ENCODE measurements at regions not wholly inside any gene's neighbourhood (a gene's known extent, or its start where the extent isn't known, plus 50 kb on each side); places are given as distances from the start of the nearest gene placed in this dataset.

DNA sequence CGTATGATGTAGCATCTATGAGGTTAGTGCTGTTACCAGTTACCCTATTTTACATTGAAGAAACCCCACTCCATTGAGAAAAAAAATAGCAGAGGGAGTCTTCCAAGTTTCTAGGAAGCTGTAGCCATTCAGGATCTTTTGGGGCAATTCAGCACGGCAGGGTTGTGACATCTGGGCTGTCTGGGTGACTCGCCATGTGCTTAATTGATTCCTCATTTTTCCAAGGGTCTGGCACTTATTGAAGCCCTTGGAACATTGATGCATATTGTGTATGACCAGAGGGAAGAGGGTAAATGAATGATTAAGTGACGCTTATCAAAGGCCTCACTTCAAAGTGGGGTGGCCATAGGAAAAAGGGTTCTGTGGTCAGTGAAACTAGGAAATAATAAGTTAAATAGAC, 248.7 kb downstream of the ARHGAP12 start (continued):
- TF ChIP-seq SP3 (tag by site-specific recombination; IDR thresholded peaks at IDR 0.05) (no peak), GLI4 (tag by site-specific recombination; IDR thresholded peaks at IDR 0.05) (no peak), ZNF121 (tag by site-specific recombination; IDR thresholded peaks at IDR 0.05) (no peak), ZNF585B (tag by site-specific recombination; IDR thresholded peaks at IDR 0.05) (no peak), HOXA7 (CRISPR knock-in tag; IDR thresholded peaks at IDR 0.05; ENCODE audit: borderline replicate concordance) (no peak), ZXDB (tag by site-specific recombination; IDR thresholded peaks at IDR 0.05) (no peak), ZNF544 (tag by site-specific recombination; IDR thresholded peaks at IDR 0.05) (no peak), ZNF266 (tag by site-specific recombination; IDR thresholded peaks at IDR 0.05; ENCODE audit: low read depth) (no peak)
- TF ChIP-seq, protein P1, sequence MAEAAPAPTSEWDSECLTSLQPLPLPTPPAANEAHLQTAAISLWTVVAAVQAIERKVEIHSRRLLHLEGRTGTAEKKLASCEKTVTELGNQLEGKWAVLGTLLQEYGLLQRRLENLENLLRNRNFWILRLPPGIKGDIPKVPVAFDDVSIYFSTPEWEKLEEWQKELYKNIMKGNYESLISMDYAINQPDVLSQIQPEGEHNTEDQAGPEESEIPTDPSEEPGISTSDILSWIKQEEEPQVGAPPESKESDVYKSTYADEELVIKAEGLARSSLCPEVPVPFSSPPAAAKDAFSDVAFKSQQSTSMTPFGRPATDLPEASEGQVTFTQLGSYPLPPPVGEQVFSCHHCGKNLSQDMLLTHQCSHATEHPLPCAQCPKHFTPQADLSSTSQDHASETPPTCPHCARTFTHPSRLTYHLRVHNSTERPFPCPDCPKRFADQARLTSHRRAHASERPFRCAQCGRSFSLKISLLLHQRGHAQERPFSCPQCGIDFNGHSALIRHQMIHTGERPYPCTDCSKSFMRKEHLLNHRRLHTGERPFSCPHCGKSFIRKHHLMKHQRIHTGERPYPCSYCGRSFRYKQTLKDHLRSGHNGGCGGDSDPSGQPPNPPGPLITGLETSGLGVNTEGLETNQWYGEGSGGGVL (tag by site-specific recombination; IDR thresholded peaks at IDR 0.05) = no peak

DNA sequence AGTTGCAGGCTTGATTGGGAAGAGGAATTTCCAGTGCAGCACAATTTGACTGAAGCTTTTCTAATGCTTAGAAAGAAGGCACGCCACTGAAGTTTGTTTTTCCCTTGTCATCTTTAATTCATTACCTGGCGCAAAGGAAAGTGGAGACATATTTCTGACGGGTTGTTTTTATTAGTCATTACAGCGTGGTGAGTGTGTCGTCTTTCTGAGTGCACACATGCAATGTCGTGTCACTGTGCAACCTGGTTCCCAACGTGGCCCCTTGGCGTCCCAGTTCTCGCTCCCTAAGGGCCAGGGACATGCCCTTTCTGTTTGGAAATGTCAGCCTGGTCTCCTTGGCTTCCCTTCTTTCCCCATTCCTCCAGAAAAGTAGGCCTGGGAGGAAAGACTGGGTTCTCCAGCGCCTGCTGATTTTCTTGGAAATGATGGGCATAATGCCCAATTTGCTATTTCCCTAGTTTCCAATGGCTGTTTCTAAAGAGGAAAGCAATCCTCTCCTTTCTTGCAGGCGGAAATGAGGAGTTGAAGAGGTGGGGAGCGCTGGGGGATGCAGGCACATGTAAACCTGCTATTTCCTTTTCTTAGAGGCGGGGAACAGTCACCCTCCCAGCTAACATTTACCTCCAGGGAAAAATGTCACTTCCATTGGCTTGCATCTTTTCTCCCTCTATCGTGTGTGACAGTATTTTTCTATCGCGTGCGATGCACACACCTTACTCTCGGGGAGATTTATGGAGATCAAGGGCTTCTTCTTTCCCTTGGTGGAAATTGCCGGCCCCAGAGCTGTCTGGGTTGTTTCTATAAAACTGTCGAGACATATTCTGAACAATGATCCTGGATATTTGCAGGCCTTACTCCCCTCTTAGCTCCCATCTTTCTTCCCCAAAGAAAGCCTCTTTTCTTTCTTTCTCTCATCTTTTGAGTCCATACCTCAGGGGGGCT, 249.8 kb downstream of the ARHGAP12 start:
- TF ChIP-seq WT1 (tag by site-specific recombination; IDR thresholded peaks at IDR 0.05) (no peak), ZNF549 (tag by site-specific recombination; IDR thresholded peaks at IDR 0.05) (no peak), ZNF214 (tag by site-specific recombination; IDR thresholded peaks at IDR 0.05; ENCODE audit: borderline replicate concordance) (no peak), MYNN (tag by site-specific recombination; IDR thresholded peaks at IDR 0.05; ENCODE audit: borderline replicate concordance) (no peak), EGR2 (tag by site-specific recombination; IDR thresholded peaks at IDR 0.05; ENCODE audit: low read depth) (no peak), ZNF169 (tag by site-specific recombination; IDR thresholded peaks at IDR 0.05) (no peak), ZNF2 (tag by site-specific recombination; IDR thresholded peaks at IDR 0.05) (no peak), YY2 (tag by site-specific recombination; IDR thresholded peaks at IDR 0.05) (no peak), ZIC2 (tag by site-specific recombination; IDR thresholded peaks at IDR 0.05) (no peak), SP7 (tag by site-specific recombination; IDR thresholded peaks at IDR 0.05) (no peak), GLIS1 (tag by site-specific recombination; IDR thresholded peaks at IDR 0.05) (no peak)
- TF ChIP-seq, protein P2, sequence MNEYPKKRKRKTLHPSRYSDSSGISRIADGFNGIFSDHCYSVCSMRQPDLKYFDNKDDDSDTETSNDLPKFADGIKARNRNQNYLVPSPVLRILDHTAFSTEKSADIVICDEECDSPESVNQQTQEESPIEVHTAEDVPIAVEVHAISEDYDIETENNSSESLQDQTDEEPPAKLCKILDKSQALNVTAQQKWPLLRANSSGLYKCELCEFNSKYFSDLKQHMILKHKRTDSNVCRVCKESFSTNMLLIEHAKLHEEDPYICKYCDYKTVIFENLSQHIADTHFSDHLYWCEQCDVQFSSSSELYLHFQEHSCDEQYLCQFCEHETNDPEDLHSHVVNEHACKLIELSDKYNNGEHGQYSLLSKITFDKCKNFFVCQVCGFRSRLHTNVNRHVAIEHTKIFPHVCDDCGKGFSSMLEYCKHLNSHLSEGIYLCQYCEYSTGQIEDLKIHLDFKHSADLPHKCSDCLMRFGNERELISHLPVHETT (tag by site-specific recombination; IDR thresholded peaks at IDR 0.05) = no peak
- TF ChIP-seq, protein P3, sequence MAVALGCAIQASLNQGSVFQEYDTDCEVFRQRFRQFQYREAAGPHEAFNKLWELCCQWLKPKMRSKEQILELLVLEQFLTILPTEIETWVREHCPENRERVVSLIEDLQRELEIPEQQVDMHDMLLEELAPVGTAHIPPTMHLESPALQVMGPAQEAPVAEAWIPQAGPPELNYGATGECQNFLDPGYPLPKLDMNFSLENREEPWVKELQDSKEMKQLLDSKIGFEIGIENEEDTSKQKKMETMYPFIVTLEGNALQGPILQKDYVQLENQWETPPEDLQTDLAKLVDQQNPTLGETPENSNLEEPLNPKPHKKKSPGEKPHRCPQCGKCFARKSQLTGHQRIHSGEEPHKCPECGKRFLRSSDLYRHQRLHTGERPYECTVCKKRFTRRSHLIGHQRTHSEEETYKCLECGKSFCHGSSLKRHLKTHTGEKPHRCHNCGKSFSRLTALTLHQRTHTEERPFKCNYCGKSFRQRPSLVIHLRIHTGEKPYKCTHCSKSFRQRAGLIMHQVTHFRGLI (tag by site-specific recombination; IDR thresholded peaks at IDR 0.05) = no peak
- TF ChIP-seq, protein P4, sequence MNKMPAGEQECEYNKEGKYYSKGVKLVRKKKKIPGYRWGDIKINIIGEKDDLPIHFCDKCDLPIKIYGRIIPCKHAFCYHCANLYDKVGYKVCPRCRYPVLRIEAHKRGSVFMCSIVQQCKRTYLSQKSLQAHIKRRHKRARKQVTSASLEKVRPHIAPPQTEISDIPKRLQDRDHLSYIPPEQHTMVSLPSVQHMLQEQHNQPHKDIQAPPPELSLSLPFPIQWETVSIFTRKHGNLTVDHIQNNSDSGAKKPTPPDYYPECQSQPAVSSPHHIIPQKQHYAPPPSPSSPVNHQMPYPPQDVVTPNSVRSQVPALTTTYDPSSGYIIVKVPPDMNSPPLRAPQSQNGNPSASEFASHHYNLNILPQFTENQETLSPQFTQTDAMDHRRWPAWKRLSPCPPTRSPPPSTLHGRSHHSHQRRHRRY (tag by site-specific recombination; IDR thresholded peaks at IDR 0.05) = no peak
- no peaks in the 10 kb centered on the region for H3K9me3 ChIP-seq (ENCODE audit: control insufficient read depth, insufficient read depth, low read depth, low read length)
- ChIA-PET POLR2A (no interaction called here), CTCF (interaction anchor here (1.0 kb wide), 1 partner anchor 9 kb away, joined by 3 read pairs; no protein-coding TSS in a partner anchor)
- no peaks in the 10 kb centered on the region for H3K4me1 ChIP-seq (ENCODE audit: control insufficient read depth, insufficient read depth, low read length)
- H3K36me3 ChIP-seq (ENCODE audit: control insufficient read depth in 2 of 2, insufficient read depth in 1 of 2, low read length in 2 of 2) = no peaks in the 10 kb centered on the region
- H3K27ac ChIP-seq (ENCODE audit: extremely low read depth, low read depth, low read length) = no peak overlapping the region
- H3K4me3 ChIP-seq (ENCODE audit: low read depth, low read length) = no peak overlapping the region

Measured in HEK293 (cell line).